ENCODE measurements at regions not wholly inside any gene's neighbourhood (a gene's known extent, or its start where the extent isn't known, plus 50 kb on each side); places are given as distances from the start of the nearest gene placed in this dataset.
"Not testable (repeated sequence)": the region's sequence is repeated elsewhere in the genome, so short reads cannot be mapped to it uniquely, and the experiment has no call there.

DNA sequence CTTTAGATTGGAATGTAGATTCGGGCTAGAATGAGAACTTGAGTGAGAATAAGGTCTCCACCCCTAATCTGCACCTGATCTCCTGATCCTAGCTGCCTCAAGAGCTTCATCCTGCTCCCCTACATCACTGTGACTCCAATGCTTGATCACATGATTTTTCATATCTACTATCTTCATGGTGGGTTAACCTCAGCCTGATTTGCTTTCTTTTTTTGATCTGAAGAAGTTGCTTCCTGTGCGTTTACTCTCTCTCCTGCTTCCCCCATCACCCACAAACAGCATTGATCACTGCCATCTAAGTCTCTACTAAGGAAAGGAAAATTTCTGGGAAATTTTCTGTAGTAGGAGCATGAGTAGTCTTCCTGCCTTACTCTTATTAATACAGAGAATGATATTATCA, 1542.1 kb upstream of the SLC10A2 start:
- H3K79me2 ChIP-seq (ENCODE audit: insufficient read depth, low read length): no peaks in the 10 kb centered on the region
- no peak overlapping the region for H3K27ac ChIP-seq (ENCODE audit: low read depth, low read length, poor library complexity, severe bottlenecking)
- no peak overlapping the region for H3K4me3 ChIP-seq (ENCODE audit: low read depth, low read length, poor library complexity, severe bottlenecking)
- no peaks in the 10 kb centered on the region for H3F3A ChIP-seq (ENCODE audit: insufficient read depth, low read length)
- no peak overlapping the region for H3K9ac ChIP-seq (ENCODE audit: low read length)
- H2AFZ ChIP-seq (ENCODE audit: low read length): no peak overlapping the region
- H3K4me1 ChIP-seq (ENCODE audit: insufficient read depth, low read length, severe bottlenecking): no peaks in the 10 kb centered on the region
- H4K20me1 ChIP-seq (ENCODE audit: insufficient read depth, low read length): no peaks in the 10 kb centered on the region
- no peaks in the 10 kb centered on the region for H3K36me3 ChIP-seq (ENCODE audit: insufficient read depth, low read length)
- TF ChIP-seq, protein P1, sequence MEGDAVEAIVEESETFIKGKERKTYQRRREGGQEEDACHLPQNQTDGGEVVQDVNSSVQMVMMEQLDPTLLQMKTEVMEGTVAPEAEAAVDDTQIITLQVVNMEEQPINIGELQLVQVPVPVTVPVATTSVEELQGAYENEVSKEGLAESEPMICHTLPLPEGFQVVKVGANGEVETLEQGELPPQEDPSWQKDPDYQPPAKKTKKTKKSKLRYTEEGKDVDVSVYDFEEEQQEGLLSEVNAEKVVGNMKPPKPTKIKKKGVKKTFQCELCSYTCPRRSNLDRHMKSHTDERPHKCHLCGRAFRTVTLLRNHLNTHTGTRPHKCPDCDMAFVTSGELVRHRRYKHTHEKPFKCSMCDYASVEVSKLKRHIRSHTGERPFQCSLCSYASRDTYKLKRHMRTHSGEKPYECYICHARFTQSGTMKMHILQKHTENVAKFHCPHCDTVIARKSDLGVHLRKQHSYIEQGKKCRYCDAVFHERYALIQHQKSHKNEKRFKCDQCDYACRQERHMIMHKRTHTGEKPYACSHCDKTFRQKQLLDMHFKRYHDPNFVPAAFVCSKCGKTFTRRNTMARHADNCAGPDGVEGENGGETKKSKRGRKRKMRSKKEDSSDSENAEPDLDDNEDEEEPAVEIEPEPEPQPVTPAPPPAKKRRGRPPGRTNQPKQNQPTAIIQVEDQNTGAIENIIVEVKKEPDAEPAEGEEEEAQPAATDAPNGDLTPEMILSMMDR (IDR thresholded peaks at IDR 0.05; ENCODE audit: low read length): no peak
- TF ChIP-seq EZH2 (IDR thresholded peaks at IDR 0.05; ENCODE audit: borderline replicate concordance, low read length): no peak
- no peaks in the 10 kb centered on the region for H3K9me2 ChIP-seq (ENCODE audit: low read depth, low read length)
- H3K4me2 ChIP-seq (ENCODE audit: low read length): no peak overlapping the region
- no peaks in the 10 kb centered on the region for H3K27me3 ChIP-seq (ENCODE audit: insufficient read depth, low read length)
- H3K9me3 ChIP-seq (ENCODE audit: low read length): no peaks in the 10 kb centered on the region

DNA sequence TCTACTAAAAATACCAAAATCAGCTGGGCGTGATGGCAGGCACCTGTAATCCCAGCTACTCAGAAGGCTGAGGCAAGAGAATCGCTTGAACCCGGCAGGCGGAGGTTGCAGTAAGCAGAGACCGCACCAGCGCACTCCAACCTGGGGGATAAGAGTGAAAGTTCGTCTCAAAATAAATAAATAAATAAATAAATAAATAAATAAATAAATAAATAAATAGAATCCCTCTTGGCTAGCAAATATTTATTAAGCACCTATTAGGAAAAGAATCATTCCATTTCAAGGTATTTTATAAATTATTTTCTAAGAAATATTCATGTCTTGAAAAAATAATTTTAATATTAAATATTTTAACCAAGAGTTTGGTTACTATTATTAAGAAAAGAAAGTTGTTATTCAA, 1539.2 kb upstream of the SLC10A2 start:
- H3K27ac ChIP-seq (ENCODE audit: low read depth, low read length, poor library complexity, severe bottlenecking); H3K9me3 ChIP-seq (ENCODE audit: low read length); H2AFZ ChIP-seq (ENCODE audit: low read length); H3K9ac ChIP-seq (ENCODE audit: low read length); H3F3A ChIP-seq (ENCODE audit: insufficient read depth, low read length); H3K4me1 ChIP-seq (ENCODE audit: insufficient read depth, low read length, severe bottlenecking); H3K36me3 ChIP-seq (ENCODE audit: insufficient read depth, low read length); H3K4me3 ChIP-seq (ENCODE audit: low read depth, low read length, poor library complexity, severe bottlenecking); H3K4me2 ChIP-seq (ENCODE audit: low read length); H3K27me3 ChIP-seq (ENCODE audit: insufficient read depth, low read length); H3K79me2 ChIP-seq (ENCODE audit: insufficient read depth, low read length); H3K9me2 ChIP-seq (ENCODE audit: low read depth, low read length); H4K20me1 ChIP-seq (ENCODE audit: insufficient read depth, low read length): not testable (repeated sequence)

DNA sequence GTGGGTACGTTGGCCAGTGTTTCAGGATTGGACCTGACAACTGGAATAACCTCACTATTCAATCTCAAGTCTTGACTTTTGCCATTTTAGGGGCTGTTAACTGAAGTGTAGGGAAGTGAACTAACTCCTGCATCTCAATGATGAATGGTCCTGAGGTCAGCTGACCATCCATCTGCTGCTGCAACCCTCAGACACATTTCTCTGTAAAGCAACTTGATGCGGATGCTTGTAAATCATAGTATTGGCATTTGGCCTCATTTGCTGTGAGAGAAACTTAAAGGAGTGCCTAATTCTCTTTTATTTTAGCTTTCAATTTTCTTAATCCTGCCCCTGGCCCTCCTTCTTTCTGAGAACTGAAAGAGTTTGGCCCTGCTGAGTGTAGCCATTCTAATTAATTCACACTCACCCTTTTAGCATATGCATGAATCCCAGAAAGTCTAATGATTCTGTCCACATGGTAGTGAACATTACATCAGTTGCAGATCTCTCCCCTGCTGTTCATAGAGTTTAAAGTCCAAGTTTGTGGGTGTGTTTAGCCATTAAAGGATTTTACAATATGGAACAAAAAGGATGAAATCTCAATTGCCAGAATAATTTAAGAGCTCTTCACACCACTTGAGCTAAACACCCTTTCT, 1531.4 kb upstream of the SLC10A2 start:
- no peaks in the 10 kb centered on the region for H3F3A ChIP-seq (ENCODE audit: insufficient read depth, low read length)
- H3K4me1 ChIP-seq (ENCODE audit: insufficient read depth, low read length, severe bottlenecking): no peaks in the 10 kb centered on the region
- H2AFZ ChIP-seq (ENCODE audit: low read length): no peak overlapping the region
- TF ChIP-seq, protein P1 (IDR thresholded peaks at IDR 0.05; ENCODE audit: low read length): no peak
- no peak for TF ChIP-seq EZH2 (IDR thresholded peaks at IDR 0.05; ENCODE audit: borderline replicate concordance, low read length)
- H3K36me3 ChIP-seq (ENCODE audit: insufficient read depth, low read length): no peaks in the 10 kb centered on the region
- H3K9ac ChIP-seq (ENCODE audit: low read length): no peak overlapping the region
- no peak overlapping the region for H3K4me2 ChIP-seq (ENCODE audit: low read length)
- no peaks in the 10 kb centered on the region for H4K20me1 ChIP-seq (ENCODE audit: insufficient read depth, low read length)
- H3K9me3 ChIP-seq (ENCODE audit: low read length): no peaks in the 10 kb centered on the region
- no peaks in the 10 kb centered on the region for H3K27me3 ChIP-seq (ENCODE audit: insufficient read depth, low read length)
- H3K79me2 ChIP-seq (ENCODE audit: insufficient read depth, low read length): no peaks in the 10 kb centered on the region
- no peaks in the 10 kb centered on the region for H3K9me2 ChIP-seq (ENCODE audit: low read depth, low read length)
- H3K27ac ChIP-seq (ENCODE audit: low read depth, low read length, poor library complexity, severe bottlenecking): no peak overlapping the region
- no peak overlapping the region for H3K4me3 ChIP-seq (ENCODE audit: low read depth, low read length, poor library complexity, severe bottlenecking)

DNA sequence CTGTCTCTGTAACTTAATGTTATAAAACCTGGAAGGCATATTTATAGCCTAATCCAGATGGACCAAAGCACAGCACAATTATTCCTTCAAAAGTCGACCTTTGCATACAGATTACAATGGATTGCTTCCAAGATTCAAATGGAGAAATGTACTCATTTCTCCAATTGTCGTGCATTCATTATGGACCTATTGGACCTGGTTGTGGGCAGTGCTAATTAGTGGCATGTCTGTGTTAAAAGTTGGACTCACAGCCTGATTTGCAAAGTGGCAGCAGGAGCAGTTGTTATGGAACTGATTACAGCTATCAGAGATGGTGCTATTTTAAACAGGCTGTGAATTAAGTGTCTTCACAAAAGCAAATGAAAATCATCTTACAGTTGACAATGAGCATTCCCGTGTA, 1529.3 kb upstream of the SLC10A2 start:
- Histone ChIP-seq H3K4me1 (ENCODE audit: insufficient read depth, low read length, severe bottlenecking) (no peaks in the 10 kb centered on the region), H3K4me3 (ENCODE audit: low read depth, low read length, poor library complexity, severe bottlenecking) (no peak overlapping the region), H3K4me2 (ENCODE audit: low read length) (no peak overlapping the region), H3K9ac (ENCODE audit: low read length) (no peak overlapping the region), H3K79me2 (ENCODE audit: insufficient read depth, low read length) (no peaks in the 10 kb centered on the region), H3K27me3 (ENCODE audit: insufficient read depth, low read length) (no peaks in the 10 kb centered on the region), H3K9me3 (ENCODE audit: low read length) (no peaks in the 10 kb centered on the region), H4K20me1 (ENCODE audit: insufficient read depth, low read length) (no peaks in the 10 kb centered on the region), H2AFZ (ENCODE audit: low read length) (no peak overlapping the region), H3K9me2 (ENCODE audit: low read depth, low read length) (no peaks in the 10 kb centered on the region), H3F3A (ENCODE audit: insufficient read depth, low read length) (no peaks in the 10 kb centered on the region), H3K36me3 (ENCODE audit: insufficient read depth, low read length) (no peaks in the 10 kb centered on the region), H3K27ac (ENCODE audit: low read depth, low read length, poor library complexity, severe bottlenecking) (no peak overlapping the region)
- TF ChIP-seq EZH2 (IDR thresholded peaks at IDR 0.05; ENCODE audit: borderline replicate concordance, low read length): no peak
- TF ChIP-seq, protein P1 (IDR thresholded peaks at IDR 0.05; ENCODE audit: low read length): no peak
